ENCODE measurements at regions not wholly inside any gene's neighbourhood (a gene's known extent, or its start where the extent isn't known, plus 50 kb on each side); places are given as distances from the start of the nearest gene placed in this dataset.

DNA sequence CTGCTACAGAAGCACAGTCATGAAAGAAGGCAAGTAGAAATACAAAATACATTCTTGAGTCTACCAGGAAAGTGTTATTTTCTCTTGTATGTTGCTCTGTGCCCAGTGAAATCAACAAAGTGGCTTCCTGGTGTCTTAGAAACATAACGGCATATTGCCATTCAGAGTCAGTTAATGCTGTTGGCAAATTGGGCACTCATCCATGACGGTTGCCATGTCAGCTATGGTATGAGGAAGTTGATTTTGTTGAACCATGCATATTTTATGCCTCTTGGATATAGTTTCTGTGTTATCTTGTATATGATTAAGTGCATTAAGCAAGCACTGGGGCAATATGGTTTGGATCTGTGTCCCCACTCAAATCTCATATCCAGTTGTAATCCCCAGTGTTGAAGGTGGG lies 153.1 kb upstream of the CXADR start:
- no peak overlapping the region for H3K4me3 ChIP-seq (ENCODE audit: low read depth, low read length)
- TF ChIP-seq, protein P1, sequence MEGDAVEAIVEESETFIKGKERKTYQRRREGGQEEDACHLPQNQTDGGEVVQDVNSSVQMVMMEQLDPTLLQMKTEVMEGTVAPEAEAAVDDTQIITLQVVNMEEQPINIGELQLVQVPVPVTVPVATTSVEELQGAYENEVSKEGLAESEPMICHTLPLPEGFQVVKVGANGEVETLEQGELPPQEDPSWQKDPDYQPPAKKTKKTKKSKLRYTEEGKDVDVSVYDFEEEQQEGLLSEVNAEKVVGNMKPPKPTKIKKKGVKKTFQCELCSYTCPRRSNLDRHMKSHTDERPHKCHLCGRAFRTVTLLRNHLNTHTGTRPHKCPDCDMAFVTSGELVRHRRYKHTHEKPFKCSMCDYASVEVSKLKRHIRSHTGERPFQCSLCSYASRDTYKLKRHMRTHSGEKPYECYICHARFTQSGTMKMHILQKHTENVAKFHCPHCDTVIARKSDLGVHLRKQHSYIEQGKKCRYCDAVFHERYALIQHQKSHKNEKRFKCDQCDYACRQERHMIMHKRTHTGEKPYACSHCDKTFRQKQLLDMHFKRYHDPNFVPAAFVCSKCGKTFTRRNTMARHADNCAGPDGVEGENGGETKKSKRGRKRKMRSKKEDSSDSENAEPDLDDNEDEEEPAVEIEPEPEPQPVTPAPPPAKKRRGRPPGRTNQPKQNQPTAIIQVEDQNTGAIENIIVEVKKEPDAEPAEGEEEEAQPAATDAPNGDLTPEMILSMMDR (IDR thresholded peaks at IDR 0.05; ENCODE audit: insufficient read depth, low read length): no peak

DNA sequence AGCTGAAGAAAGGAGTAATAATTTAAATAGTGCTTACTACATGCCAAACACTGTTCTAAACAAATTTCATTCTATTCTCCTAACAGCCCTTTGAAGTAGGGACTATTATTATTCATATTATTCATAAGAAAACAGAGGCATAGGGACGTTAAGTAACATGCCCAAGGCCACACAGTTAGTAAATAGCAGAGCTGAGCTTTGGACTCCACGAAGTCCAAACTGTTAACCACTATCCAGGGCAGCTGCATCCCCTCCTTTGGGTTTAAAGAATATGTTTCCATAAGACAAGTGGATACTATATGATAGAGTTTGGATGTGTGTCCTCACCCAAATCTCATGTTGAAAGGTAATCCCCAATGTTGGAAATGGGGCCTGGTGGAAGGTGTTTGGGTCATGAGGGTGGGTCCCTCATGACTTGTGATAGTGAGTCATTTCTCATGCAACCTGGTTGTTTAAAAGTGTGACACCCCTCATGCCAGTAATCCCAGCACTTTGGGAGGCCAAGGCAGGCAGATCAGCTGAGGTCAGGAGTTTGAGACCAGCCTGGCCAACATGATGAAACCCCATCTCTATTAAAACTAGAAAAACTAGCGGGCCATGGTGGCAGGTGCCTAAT lies 144.0 kb upstream of the CXADR start:
- TF ChIP-seq, protein P1 (IDR thresholded peaks at IDR 0.05; ENCODE audit: insufficient read depth, low read length): no peak
- DNase-seq (ENCODE audit: low read depth): no peak
- H3K4me3 ChIP-seq (ENCODE audit: low read depth, low read length): no peak overlapping the region

More for the DNA sequence above, 153.1 kb upstream of the CXADR start:
- DNase-seq (ENCODE audit: low read depth): no peak

DNA sequence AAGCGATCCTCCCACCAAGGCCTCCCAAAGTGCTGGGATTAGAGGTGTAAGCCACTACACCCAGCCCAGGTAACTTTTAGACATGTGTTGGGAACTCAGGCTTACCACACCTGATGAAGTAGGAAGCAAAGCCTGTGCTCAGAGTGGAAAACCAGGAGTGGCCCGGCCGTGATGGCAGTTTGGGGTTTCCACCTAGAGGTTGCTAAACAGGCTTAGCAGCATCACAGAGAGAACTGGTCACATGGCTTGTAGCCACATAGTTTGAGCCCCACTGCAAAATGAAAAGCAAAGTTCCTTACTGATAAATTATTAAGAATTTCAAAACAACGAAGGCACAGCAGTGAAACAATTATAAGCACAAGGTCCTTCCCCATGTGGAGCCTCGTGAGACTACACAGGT lies 142.6 kb upstream of the CXADR start:
- no peak for DNase-seq (ENCODE audit: low read depth)
- TF ChIP-seq, protein P1 (IDR thresholded peaks at IDR 0.05; ENCODE audit: insufficient read depth, low read length): no peak
- no peak overlapping the region for H3K4me3 ChIP-seq (ENCODE audit: low read depth, low read length)

DNA sequence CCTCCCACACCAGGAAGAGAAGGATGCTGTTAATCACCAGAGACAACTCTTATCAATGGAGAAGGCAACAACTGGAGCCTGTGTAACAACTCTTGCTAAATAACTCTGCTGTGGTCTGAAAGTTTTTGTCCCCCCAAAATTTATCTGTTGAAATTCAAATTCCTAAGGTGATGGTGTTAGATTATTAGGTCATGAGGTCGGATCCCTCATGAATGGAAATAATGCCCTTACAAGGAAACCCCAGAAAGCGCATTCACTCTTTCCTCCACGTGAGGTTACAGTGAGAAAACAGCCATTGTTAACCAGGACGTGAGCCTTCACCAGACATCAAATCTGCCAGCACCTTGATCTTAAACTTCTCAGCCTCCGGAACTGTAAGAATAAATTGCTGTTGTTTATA lies 141.9 kb upstream of the CXADR start:
- no peak overlapping the region for H3K4me3 ChIP-seq (ENCODE audit: low read depth, low read length)
- DNase-seq (ENCODE audit: low read depth): no peak
- TF ChIP-seq, protein P1 (IDR thresholded peaks at IDR 0.05; ENCODE audit: insufficient read depth, low read length): no peak

DNA sequence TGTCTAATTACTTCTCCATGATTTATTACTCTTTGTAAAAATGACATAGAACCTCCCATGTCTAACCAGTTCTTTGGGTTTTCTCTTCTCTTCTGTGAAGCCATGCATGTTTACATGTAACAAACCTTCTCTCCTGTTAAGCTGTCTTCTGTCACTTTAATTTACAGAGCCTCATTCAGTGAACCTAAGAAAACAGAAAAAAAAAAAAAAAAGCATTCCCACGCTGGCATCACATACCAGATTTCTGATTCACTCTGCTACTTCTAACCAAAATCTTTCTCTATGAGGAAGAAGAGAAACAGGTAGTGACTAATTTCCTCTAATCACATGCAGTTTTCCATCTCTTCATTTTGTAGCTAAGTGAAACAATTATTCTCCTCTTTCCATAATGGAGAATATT lies 141.4 kb upstream of the CXADR start:
- no peak overlapping the region for H3K4me3 ChIP-seq (ENCODE audit: low read depth, low read length)
- TF ChIP-seq, protein P1 (IDR thresholded peaks at IDR 0.05; ENCODE audit: insufficient read depth, low read length): no peak
- DNase-seq (ENCODE audit: low read depth): peak; percentile 63

DNA sequence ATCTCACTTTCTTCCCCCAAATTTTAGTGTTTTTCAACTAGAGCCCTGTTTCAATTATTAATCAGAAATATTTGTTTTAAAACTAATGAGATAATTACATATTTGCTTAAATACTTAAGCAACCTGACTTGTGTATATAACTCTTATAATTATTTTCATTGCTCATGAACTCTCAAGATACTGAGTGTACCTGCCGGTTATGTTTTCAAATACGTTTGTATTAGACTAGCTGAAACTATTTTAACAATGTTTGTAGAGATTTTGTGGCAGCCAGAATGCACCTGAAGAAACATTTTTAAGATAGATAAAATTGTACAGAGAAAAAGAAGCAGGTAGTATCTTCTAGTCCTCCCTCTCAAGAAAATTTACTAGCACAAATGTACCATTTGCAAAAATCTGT lies 140.6 kb upstream of the CXADR start:
- no peak for DNase-seq (ENCODE audit: low read depth)
- TF ChIP-seq, protein P1 (IDR thresholded peaks at IDR 0.05; ENCODE audit: insufficient read depth, low read length): no peak
- H3K4me3 ChIP-seq (ENCODE audit: low read depth, low read length): no peak overlapping the region

DNA sequence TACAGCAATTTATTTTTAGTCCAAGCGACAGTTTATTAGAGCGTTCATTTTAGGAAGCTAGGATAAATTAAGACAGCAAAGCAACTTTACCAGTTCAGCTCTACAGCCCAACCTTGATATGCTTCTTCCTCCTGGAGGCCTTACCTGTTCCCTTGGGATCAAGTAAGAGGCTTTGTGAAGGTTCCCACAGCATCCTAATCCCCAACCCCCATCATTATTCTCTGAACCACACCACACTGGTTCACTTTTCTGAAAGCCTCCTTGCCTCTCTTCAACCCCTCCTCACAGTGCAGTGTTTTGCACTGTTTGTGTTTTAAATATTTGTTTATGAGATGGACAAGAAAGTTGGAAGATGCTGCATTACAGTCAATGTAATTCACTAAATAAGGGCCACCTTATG lies 126.3 kb upstream of the CXADR start:
- no peak overlapping the region for H3K4me3 ChIP-seq (ENCODE audit: low read depth, low read length)
- no peak for DNase-seq (ENCODE audit: low read depth)
- TF ChIP-seq, protein P1 (IDR thresholded peaks at IDR 0.05; ENCODE audit: insufficient read depth, low read length): no peak
